ENCODE measurements at regions not wholly inside any gene's neighbourhood (a gene's known extent, or its start where the extent isn't known, plus 50 kb on each side); places are given as distances from the start of the nearest gene placed in this dataset.

DNA sequence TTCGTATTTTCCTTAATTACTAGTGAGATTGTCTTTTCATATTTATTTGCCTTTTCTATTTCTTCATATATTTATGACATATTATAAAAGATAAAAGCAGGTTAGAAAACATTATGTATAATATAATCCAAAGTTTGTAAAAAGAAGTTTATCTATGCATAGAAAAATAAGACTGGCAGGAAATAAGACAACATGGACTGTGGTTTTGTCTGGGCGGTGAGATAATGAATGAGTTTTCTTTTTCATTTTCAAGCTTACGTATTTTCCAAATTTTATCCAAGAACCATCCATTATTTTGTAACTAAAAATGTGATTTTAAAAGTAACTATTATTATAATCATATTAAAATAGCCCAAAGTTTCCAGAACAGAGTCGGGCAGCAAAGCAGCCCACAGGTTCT lies 109.8 kb upstream of the MVB12B start:
- DNase-seq (ENCODE audit: low read depth in 1 of 2, low spot score in 2 of 2) (no peak), FAIRE-seq (no peak)
- no peaks in the 10 kb centered on the region for H4K20me1 ChIP-seq (replicated peaks in 1 of 2; ENCODE audit: control insufficient read depth in 1 of 2, insufficient read depth in 2 of 2, low read length in 2 of 2)
- H3K23ac ChIP-seq (ENCODE audit: insufficient read length), result no peak overlapping the region
- no peak overlapping the region for H3K18ac ChIP-seq (ENCODE audit: extremely low read depth, low read length)
- no peak overlapping the region for H4K8ac ChIP-seq (ENCODE audit: extremely low read depth, insufficient read depth, low read length)
- CTCF ChIA-PET (ENCODE audit: partially characterized antibody), result interaction anchor here (0.9 to 1.0 kb wide), 2 partner anchors 9 to 13 kb away, joined by 3 read pairs; no protein-coding TSS in a partner anchor
- no peaks in the 10 kb centered on the region for H3K79me2 ChIP-seq (ENCODE audit: control insufficient read depth in 1 of 2, insufficient read depth in 2 of 2, low read length in 2 of 2)
- H3K23me2 ChIP-seq (ENCODE audit: low read depth, low read length), result peaks cover 3% of the 10 kb centered on the region; the same call in 1 of the 2 replicates
- no peaks in the 10 kb centered on the region for H3K36me3 ChIP-seq (ENCODE audit: control insufficient read depth in 2 of 4, insufficient read depth in 4 of 4, low read length in 3 of 4)
- no peak overlapping the region for H3K56ac ChIP-seq (replicated peaks; ENCODE audit: insufficient read length, low read depth, low read length)
- H2BK120ac ChIP-seq (replicated peaks; ENCODE audit: low read depth, low read length), result no peak overlapping the region
- no peak overlapping the region for H3K9ac ChIP-seq (replicated peaks in 1 of 4; ENCODE audit: extremely low read depth in 1 of 4, low read depth in 3 of 4, low read length in 3 of 4)
- peaks cover 3 to 7% of the 10 kb centered on the region in 2 experiments; a peak in 3 of 4 replicates for H3K9me3 ChIP-seq (ENCODE audit: insufficient read depth in 2 of 2, low read depth in 1 of 2, low read length in 1 of 2)
- H2BK20ac ChIP-seq (ENCODE audit: low read length), result no peak overlapping the region
- no peak overlapping the region for H2BK15ac ChIP-seq (ENCODE audit: low read length)
- peaks cover 0 to 4% (median 2%) of the 10 kb centered on the region in 4 experiments; a peak in 4 of 7 replicates for H3K4me1 ChIP-seq (replicated peaks in 1 of 4; ENCODE audit: control insufficient read depth in 3 of 4, insufficient read depth in 4 of 4, low read length in 3 of 4)
- H3K4ac ChIP-seq (replicated peaks; ENCODE audit: insufficient read length, low read depth, low read length), result no peak overlapping the region
- 90% methylated on average over 4 of the region's 4 CpGs; no CpG with 5 or more reads in 1 of the 2 experiments for WGBS, 2 experiments (ENCODE audit: extremely low coverage in 1 of 2, insufficient coverage in 1 of 2, insufficient read length in 1 of 2, insufficient replicate concordance in 2 of 2, low coverage in 1 of 2, low lambda C conversion rate in 2 of 2, missing lambda C conversion rate in 1 of 2)
- no peaks in the 10 kb centered on the region; a peak in 1 of 7 replicates for H3K27me3 ChIP-seq (replicated peaks in 1 of 4; ENCODE audit: control insufficient read depth in 3 of 4, extremely low read depth in 1 of 4, insufficient read depth in 3 of 4, low read length in 3 of 4)
- no peak overlapping the region for H4K91ac ChIP-seq (replicated peaks; ENCODE audit: insufficient read length, low read length)
- H3K14ac ChIP-seq (ENCODE audit: insufficient read length), result no peak overlapping the region
- POLR2A ChIA-PET (ENCODE audit: partially characterized antibody), result no interaction called here
- no peak overlapping the region for H2BK12ac ChIP-seq (ENCODE audit: low read depth, low read length)
- no peaks in the 10 kb centered on the region for H3K79me1 ChIP-seq (ENCODE audit: low read depth, low read length)
- no peak overlapping the region for H2AFZ ChIP-seq (ENCODE audit: low read length)
- H2BK5ac ChIP-seq (ENCODE audit: low read depth, low read length), result no peak overlapping the region
- no peak overlapping the region for H3K4me3 ChIP-seq (ENCODE audit: extremely low read depth in 1 of 4, insufficient read depth in 2 of 4, low read depth in 3 of 4, low read length in 4 of 4)
- H3K27ac ChIP-seq (ENCODE audit: low read depth, low read length), result no peak overlapping the region
- H2AK5ac ChIP-seq (ENCODE audit: low read depth, low read length), result no peak overlapping the region
- H3K4me2 ChIP-seq (ENCODE audit: insufficient read depth in 1 of 2, low read depth in 2 of 2, low read length in 2 of 2), result no peak overlapping the region
- no peak overlapping the region for H4K5ac ChIP-seq (ENCODE audit: insufficient read length, low read depth, low read length)
- TF ChIP-seq EP300 (IDR thresholded peaks at IDR 0.05; ENCODE audit: borderline replicate concordance in 1 of 2, low read depth in 2 of 2, low read length in 2 of 2), result no peak
- TF ChIP-seq KDM1A (IDR thresholded peaks at IDR 0.05; ENCODE audit: borderline replicate concordance, low read length), result no peak
- TF ChIP-seq CBX8 (IDR thresholded peaks at IDR 0.05; ENCODE audit: borderline replicate concordance, low read depth, low read length), result no peak
- TF ChIP-seq ZNF274 (IDR thresholded peaks at IDR 0.05; ENCODE audit: borderline replicate concordance, extremely low read depth, low read length), result no peak
- no peak for TF ChIP-seq SP1 (IDR thresholded peaks at IDR 0.05; ENCODE audit: low read depth, low read length)
- TF ChIP-seq POLR2A (IDR thresholded peaks at IDR 0.05; ENCODE audit: control extremely low read depth in 1 of 2, low read depth in 2 of 2, low read length in 2 of 2), result no peak
- no peak for TF ChIP-seq ASH2L (IDR thresholded peaks at IDR 0.05; ENCODE audit: low read length)
- TF ChIP-seq HDAC2 (IDR thresholded peaks at IDR 0.05; ENCODE audit: borderline replicate concordance in 1 of 2, low read depth in 2 of 2, low read length in 2 of 2), result no peak
- no peak for TF ChIP-seq CTCF (IDR thresholded peaks at IDR 0.05; ENCODE audit: control extremely low read depth in 1 of 3, insufficient read depth in 1 of 3, low read depth in 1 of 3, low read length in 3 of 3)
- TF ChIP-seq USF2 (IDR thresholded peaks at IDR 0.05; ENCODE audit: low read length), result no peak
